AG09309 (cell line): ENCODE measurements at regions not wholly inside any gene's neighbourhood (a gene's known extent, or its start where the extent isn't known, plus 50 kb on each side); places are given as distances from the start of the nearest gene placed in this dataset.

Experiments used
- DNase-seq: peaks from one replicate; pipeline ENCODE4 v3.0.0-alpha.2; 2010; ENCODE audit warnings: low read depth
- H3K4me3 ChIP-seq: 2 replicates; pipeline ENCODE4 v1.5.1; 2011; ENCODE audit warnings: mild to moderate bottlenecking, low read depth, low read length, moderate library complexity; ENCODE audit not compliant: control insufficient read depth
- TF ChIP-seq, protein P1 (sequence below): IDR thresholded peaks from 2 replicates; pipeline ENCODE4 v1.5.1; 2011; ENCODE audit warnings: mild to moderate bottlenecking, low read depth, low read length, inconsistent platforms; ENCODE audit not compliant: insufficient read depth, control insufficient read depth; ENCODE audit errors: missing control alignments

DNA sequence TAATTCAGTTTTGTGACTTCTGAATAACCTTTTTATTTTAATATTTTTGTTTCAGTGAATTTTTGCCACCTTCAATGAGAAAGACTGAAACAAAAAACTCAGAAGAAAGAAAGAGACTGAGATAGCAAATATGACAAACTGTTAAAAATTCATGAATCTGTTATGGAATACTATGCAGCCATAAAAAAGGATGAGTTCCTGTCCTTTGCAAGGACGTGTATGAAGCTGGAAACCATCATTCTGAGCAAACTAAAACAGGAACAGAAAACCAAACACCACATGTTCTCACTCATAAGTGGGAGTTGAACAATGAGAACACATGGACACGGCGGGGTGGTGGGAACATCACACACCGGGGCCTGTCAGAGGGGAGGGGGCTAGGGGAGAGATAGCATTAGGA is 193.4 kb upstream of the FGGY start:
- no peak for DNase-seq
- TF ChIP-seq, protein P1, sequence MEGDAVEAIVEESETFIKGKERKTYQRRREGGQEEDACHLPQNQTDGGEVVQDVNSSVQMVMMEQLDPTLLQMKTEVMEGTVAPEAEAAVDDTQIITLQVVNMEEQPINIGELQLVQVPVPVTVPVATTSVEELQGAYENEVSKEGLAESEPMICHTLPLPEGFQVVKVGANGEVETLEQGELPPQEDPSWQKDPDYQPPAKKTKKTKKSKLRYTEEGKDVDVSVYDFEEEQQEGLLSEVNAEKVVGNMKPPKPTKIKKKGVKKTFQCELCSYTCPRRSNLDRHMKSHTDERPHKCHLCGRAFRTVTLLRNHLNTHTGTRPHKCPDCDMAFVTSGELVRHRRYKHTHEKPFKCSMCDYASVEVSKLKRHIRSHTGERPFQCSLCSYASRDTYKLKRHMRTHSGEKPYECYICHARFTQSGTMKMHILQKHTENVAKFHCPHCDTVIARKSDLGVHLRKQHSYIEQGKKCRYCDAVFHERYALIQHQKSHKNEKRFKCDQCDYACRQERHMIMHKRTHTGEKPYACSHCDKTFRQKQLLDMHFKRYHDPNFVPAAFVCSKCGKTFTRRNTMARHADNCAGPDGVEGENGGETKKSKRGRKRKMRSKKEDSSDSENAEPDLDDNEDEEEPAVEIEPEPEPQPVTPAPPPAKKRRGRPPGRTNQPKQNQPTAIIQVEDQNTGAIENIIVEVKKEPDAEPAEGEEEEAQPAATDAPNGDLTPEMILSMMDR: no peak
- no peak overlapping the region for H3K4me3 ChIP-seq

DNA sequence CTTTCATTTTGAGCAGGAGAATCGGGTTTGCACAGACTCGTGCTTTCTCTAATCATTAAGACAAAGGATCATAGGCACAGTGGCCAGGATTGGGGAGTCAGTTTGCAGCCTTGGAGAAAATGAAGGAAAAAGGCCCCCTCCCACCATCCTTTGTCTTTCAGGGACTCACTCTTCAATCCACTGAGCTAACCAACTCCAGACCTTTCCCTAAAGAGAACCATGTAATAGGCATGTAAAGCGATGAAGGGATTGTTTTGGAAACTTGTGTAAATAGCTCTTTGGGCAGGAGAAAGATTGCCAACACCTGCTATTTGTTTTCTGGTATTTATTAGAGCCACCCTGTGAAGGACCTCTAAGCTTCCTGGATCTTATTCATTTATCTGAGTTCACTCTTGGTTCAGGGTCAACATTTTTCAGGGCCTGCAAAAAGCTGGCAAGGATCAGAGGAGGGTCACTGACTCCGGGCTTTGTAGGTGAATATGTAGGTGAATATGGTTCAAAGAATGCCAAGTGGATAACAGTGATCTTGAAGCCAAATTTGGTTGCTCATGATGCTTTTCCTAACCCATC is 192.6 kb upstream of the FGGY start:
- TF ChIP-seq, protein P1: no peak
- DNase-seq: no peak
- no peak overlapping the region for H3K4me3 ChIP-seq

DNA sequence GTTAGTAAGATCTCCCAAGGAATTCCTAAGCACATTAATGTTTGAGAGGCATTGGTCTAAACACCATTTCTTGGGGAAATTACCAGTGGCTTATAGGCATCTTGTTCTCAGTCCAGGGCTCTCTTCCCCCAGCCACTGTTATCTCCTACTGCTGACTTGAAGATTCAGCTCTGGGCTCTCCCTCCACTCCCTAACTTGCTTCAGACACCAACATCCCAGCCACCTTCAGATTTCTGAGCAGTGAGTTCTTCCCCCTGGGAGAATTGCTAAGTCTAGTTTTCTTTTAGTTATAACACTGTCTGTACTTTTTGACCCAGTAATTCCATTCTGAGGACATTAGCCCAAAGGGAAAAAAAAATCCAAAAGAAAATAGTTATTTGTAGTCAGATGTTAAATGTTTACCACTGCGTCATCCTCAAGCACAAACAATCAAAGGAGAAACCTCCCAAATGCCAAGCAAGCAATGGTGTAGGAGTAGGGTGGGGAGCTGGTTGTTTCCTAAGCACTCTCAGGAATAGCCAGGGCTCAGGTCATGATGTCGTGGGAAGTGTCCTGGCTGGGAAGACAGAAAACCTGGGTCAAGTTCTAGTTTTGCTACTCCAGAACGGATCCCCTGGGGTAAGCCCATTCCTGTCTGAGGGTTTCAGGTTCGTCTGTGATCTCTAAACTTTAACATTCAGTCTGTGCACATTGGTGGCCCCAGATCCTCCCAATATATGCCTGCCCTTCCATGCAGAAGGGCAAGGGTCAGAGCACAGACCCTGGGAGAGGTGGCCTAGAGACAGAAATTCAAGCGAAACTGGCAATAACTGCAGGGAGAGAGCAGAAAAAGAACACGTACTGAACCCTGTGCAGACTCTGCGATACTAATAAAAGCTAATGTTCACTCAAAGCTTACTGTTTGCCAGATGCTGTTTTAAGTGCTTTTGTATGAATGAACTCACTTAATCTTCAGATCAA is 191.1 kb upstream of the FGGY start:
- no peak for DNase-seq
- TF ChIP-seq, protein P1: no peak
- no peak overlapping the region for H3K4me3 ChIP-seq

DNA sequence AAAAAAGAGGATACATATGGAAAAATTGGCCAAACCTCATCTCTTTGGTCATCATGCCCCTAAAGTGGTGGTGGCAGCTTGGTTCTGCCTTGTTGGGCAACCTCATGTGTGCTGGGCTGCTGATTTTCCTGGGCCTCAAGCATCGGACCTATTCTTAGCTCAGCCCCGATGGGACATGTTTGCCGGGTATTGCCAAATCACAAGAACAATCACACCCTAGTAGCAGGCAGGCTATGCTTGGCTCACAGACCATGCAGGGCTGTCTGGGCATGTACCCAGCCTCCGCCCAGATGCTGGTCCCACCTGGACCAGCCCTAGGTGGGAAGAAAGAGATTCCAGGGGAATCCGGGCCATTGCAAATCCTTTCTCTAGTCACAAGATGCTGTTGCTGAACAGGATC is 189.4 kb upstream of the FGGY start:
- DNase-seq: no peak
- TF ChIP-seq, protein P1: no peak
- H3K4me3 ChIP-seq: no peak overlapping the region

DNA sequence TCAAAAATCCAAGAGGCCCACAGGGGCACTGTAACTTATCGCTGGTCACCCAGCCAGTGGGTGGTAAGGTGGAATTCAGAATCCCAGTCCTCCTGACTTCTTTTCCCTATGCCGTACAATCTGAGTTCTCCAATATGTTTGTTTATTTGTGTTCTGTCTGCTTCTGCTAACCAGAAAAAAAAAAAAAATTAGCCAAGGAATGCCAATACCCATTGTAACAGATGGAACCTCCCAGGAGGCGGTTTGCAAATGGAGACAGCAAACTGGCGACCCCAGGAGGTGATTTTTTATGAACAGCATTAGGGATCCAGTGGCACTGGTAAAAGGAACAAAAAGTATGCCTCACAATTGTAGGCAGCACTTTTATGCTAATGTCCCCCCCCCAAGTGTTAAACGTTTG is 189.0 kb upstream of the FGGY start:
- TF ChIP-seq, protein P1: no peak
- no peak for DNase-seq
- H3K4me3 ChIP-seq: no peak overlapping the region

DNA sequence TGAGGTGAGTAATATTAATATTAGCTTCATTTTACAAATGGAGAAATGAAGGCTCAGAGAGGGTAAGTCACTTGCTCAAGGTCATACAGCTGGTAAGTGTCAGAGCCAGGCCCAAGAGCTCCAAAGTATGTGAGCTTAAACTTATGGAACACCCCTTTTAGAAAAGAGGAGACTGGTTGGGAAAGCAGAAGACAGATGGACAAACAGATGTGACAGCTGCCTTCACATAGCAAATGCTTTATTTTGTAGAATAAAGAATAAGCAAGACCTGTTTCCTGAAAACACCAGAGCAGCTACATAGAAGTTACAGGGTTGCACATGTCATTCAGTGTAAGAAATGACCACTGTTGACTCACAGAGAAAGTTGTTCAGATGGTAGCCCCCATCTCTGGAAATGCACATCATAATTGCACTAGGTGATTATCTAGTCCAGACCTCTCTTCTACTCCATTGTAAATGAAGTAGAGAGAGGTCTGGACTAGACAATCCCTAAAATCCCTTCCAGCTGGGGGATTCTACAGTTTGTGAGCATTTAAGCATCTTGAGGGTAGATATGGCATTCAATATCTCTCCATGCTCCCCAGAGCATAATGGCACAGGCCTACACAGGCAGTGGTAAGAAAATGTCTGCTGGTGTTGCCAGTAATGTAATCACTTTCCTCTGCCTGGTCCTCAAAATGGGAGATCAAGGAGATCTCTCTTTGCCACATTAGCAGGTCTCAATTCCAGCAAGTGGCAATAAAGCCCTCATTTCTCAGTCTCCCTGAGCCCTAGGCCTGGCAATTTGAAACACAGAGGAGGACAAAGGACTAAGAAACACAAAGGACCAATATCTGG is 188.2 kb upstream of the FGGY start:
- DNase-seq: no peak
- no peak overlapping the region for H3K4me3 ChIP-seq
- TF ChIP-seq, protein P1: no peak
